Activated gamma-delta T cell treated with Interleukin-2 at 50 U/mL for 16 hours (primary cell): ENCODE measurements at regions not wholly inside any gene's neighbourhood (a gene's known extent, or its start where the extent isn't known, plus 50 kb on each side); places are given as distances from the start of the nearest gene placed in this dataset.
A peak's percentile ranks its signal among the peaks of the same experiment; 100 is the strongest.
"Not testable (repeated sequence)": the region's sequence is repeated elsewhere in the genome, so short reads cannot be mapped to it uniquely, and the experiment has no call there.

Experiments used
- DNase-seq: peaks from one replicate; pipeline ENCODE4 v3.0.0-alpha.2; 2020

DNA sequence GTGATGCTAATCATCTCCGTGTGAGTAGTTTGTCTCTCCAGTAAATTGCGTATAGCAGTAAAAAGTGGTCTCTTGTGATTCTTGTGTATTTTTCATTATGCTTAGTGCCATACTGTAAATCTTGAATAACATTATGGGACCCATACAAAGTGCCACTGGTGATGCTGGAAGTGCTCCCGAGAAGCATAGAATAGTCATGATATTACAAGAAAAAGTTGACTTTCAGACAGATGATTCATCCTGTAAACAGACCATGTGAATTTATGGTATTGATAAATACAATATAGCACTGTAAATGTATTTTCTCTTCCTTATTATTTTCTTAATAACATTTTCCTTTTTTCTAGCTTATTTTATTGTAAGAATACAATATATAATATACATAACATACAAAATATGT lies 74.6 kb upstream of the CDK6 start:
- no peak for DNase-seq

- no peak for DNase-seq
Measured at GRCh38 chr7:92909686-92910475, 73.5 kb upstream of the CDK6 start.

GRCh38 chr7:92904244-92905131 lies 68.1 kb upstream of the CDK6 start:
- peak; percentile 76 for DNase-seq

- DNase-seq = no peak
Measured at GRCh38 chr7:92898798-92899197, 62.4 kb upstream of the CDK6 start.

- DNase-seq = not testable (repeated sequence)
Measured at GRCh38 chr7:92894857-92895256, 58.5 kb upstream of the CDK6 start.

GRCh38 chr7:92889081-92889480 lies 52.7 kb upstream of the CDK6 start:
- no peak for DNase-seq
